H1 (cell line): ENCODE measurements at regions not wholly inside any gene's neighbourhood (a gene's known extent, or its start where the extent isn't known, plus 50 kb on each side); places are given as distances from the start of the nearest gene placed in this dataset.

Experiments
- CTCF ChIA-PET: fragments of 300-600 bp; sonication (Branson Sonifier 250); formaldehyde crosslinking; loops from one replicate; lab custom pipeline; 2021; ENCODE audit not compliant: partially characterized antibody; lab: Charles Lee
- POLR2A ChIA-PET: fragments of 300-600 bp; sonication (Branson Sonifier 250); formaldehyde crosslinking; loops from one replicate; lab custom pipeline; 2021; ENCODE audit warnings: inconsistent platforms; ENCODE audit not compliant: partially characterized antibody; lab: Charles Lee
- DNase-seq, 2 experiments: peaks; one replicate each; pipeline versions ENCODE4 v3.0.0 to v3.0.0-alpha.2; 2010 to 2022; ENCODE audit warnings: low spot score in 2 of 2, low read depth in 1 of 2, mixed read lengths in 1 of 2
- FAIRE-seq: peaks from 2 replicates; lab custom pipeline; 2011; peaks lifted over from hg19 to GRCh38; lab: Jason Lieb, UNC
- H2AFZ ChIP-seq: 2 replicates; pipeline ENCODE4 v1.8.1; 2012; ENCODE audit warnings: low read length, inconsistent platforms
- H2AK5ac ChIP-seq: 2 replicates; pipeline ENCODE4 v1.6.1; 2013; ENCODE audit warnings: low read depth, low read length
- H2BK120ac ChIP-seq: replicated peaks from 2 replicates; pipeline ENCODE3; 2013; ENCODE audit warnings: low read depth, low read length, inconsistent platforms
- H2BK12ac ChIP-seq: 2 replicates; pipeline ENCODE4 v1.6.1; 2013; ENCODE audit warnings: low read depth, low read length
- H2BK15ac ChIP-seq: 2 replicates; pipeline ENCODE4 v1.6.1; 2013; ENCODE audit warnings: low read length
- H2BK20ac ChIP-seq: 2 replicates; pipeline ENCODE4 v1.6.1; 2013; ENCODE audit warnings: low read length
- H2BK5ac ChIP-seq: 2 replicates; pipeline ENCODE4 v1.6.1; 2013; ENCODE audit warnings: low read depth, low read length
- H3K14ac ChIP-seq: 2 replicates; pipeline ENCODE4 v1.6.1; 2013; ENCODE audit warnings: inconsistent platforms; ENCODE audit not compliant: insufficient read length
- H3K18ac ChIP-seq: 2 replicates; pipeline ENCODE4 v1.6.1; 2013; ENCODE audit warnings: low read length; ENCODE audit errors: extremely low read depth
- H3K23ac ChIP-seq: 2 replicates; pipeline ENCODE4 v1.6.1; 2013; ENCODE audit warnings: inconsistent platforms; ENCODE audit not compliant: insufficient read length
- H3K23me2 ChIP-seq: 2 replicates; pipeline ENCODE4 v1.6.1; 2013; ENCODE audit warnings: low read depth, low read length
- H3K27ac ChIP-seq: 2 replicates; pipeline ENCODE4 v1.6.1; 2011; ENCODE audit warnings: low read depth, low read length, inconsistent platforms
- H3K27me3 ChIP-seq, 4 experiments: replicated peaks in 1 of 4; 1 replicate in 1 of 4; 2 replicates in 3 of 4; pipeline versions ENCODE4 v1.6.1 to v1.8.1; 2011 to 2013; ENCODE audit warnings: low read length in 3 of 4, mild to moderate bottlenecking in 3 of 4, inconsistent platforms in 2 of 4, mixed read lengths in 2 of 4, moderate library complexity in 1 of 4; ENCODE audit not compliant: control insufficient read depth in 3 of 4, insufficient read depth in 3 of 4; ENCODE audit errors: extremely low read depth in 1 of 4
- H3K36me3 ChIP-seq, 4 experiments: 2 replicates each; pipeline versions ENCODE4 v1.6.1 to v1.8.1; 2011 to 2013; ENCODE audit warnings: mild to moderate bottlenecking in 4 of 4, low read length in 3 of 4, moderate library complexity in 2 of 4, control low read depth in 1 of 4, inconsistent platforms in 1 of 4; ENCODE audit not compliant: insufficient read depth in 4 of 4, control insufficient read depth in 2 of 4
- H3K4ac ChIP-seq: replicated peaks from 2 replicates; pipeline ENCODE3; 2013; ENCODE audit warnings: low read length, low read depth, mixed read lengths, inconsistent platforms; ENCODE audit not compliant: insufficient read length
- H3K4me1 ChIP-seq, 4 experiments: replicated peaks in 1 of 4; 1 replicate in 1 of 4; 2 replicates in 3 of 4; pipeline versions ENCODE4 v1.6.1 to v1.8.1; 2011 to 2013; ENCODE audit warnings: low read length in 3 of 4, inconsistent platforms in 2 of 4, mixed read lengths in 1 of 4; ENCODE audit not compliant: insufficient read depth in 4 of 4, control insufficient read depth in 3 of 4
- H3K4me2 ChIP-seq, 2 experiments: 2 replicates each; pipeline versions ENCODE4 v1.6.1 to v1.8.1; 2011 to 2013; ENCODE audit warnings: low read depth in 2 of 2, low read length in 2 of 2, control low read depth in 1 of 2, inconsistent platforms in 1 of 2, mild to moderate bottlenecking in 1 of 2; ENCODE audit not compliant: insufficient read depth in 1 of 2
- H3K4me3 ChIP-seq, 4 experiments: fragments of 200-600, 300-600 bp in 1 of 4; sonication (generic), shearing (Covaris generic), sonication (Bioruptor Twin) in 1 of 4; 2 replicates each; pipeline versions ENCODE4 v1.5.1 to v1.8.1; 2011 to 2016; ENCODE audit warnings: low read length in 4 of 4, low read depth in 3 of 4, control low read depth in 2 of 4, inconsistent platforms in 2 of 4, mild to moderate bottlenecking in 2 of 4, mixed read lengths in 1 of 4, moderate library complexity in 1 of 4; ENCODE audit not compliant: insufficient read depth in 2 of 4; ENCODE audit errors: extremely low read depth in 1 of 4
- H3K56ac ChIP-seq: replicated peaks from 2 replicates; pipeline ENCODE3; 2013; ENCODE audit warnings: low read depth, mild to moderate bottlenecking, mixed read lengths, low read length, inconsistent platforms; ENCODE audit not compliant: insufficient read length
- H3K79me1 ChIP-seq: 2 replicates; pipeline ENCODE4 v1.6.1; 2013; ENCODE audit warnings: low read depth, low read length, control low read depth
- H3K79me2 ChIP-seq, 2 experiments: 2 replicates each; pipeline versions ENCODE4 v1.6.1 to v1.8.1; 2012 to 2013; ENCODE audit warnings: low read length in 2 of 2, mild to moderate bottlenecking in 2 of 2, inconsistent platforms in 1 of 2; ENCODE audit not compliant: insufficient read depth in 2 of 2, control insufficient read depth in 1 of 2
- H3K9ac ChIP-seq, 4 experiments: replicated peaks in 1 of 4; 1 replicate in 1 of 4; 2 replicates in 3 of 4; pipeline versions ENCODE4 v1.6.1 to v1.8.1; 2011 to 2013; ENCODE audit warnings: low read depth in 3 of 4, low read length in 3 of 4, control low read depth in 2 of 4, mild to moderate bottlenecking in 2 of 4, moderate library complexity in 2 of 4, inconsistent platforms in 1 of 4; ENCODE audit errors: extremely low read depth in 1 of 4
- H3K9me3 ChIP-seq, 2 experiments: 2 replicates each; pipeline versions ENCODE4 v1.6.1 to v1.8.1; 2012 to 2013; ENCODE audit warnings: mild to moderate bottlenecking in 2 of 2, moderate library complexity in 2 of 2, control low read depth in 1 of 2, inconsistent platforms in 1 of 2, low read depth in 1 of 2, low read length in 1 of 2, mixed read lengths in 1 of 2; ENCODE audit not compliant: insufficient read depth in 2 of 2
- H4K20me1 ChIP-seq, 2 experiments: replicated peaks in 1 of 2; 2 replicates each; pipeline versions ENCODE3 to v1.8.1; 2011 to 2013; ENCODE audit warnings: inconsistent platforms in 2 of 2, low read length in 2 of 2, mild to moderate bottlenecking in 1 of 2; ENCODE audit not compliant: insufficient read depth in 2 of 2, control insufficient read depth in 1 of 2
- H4K5ac ChIP-seq: 2 replicates; pipeline ENCODE4 v1.6.1; 2013; ENCODE audit warnings: low read length, low read depth, mixed read lengths, inconsistent platforms; ENCODE audit not compliant: insufficient read length
- H4K8ac ChIP-seq: 2 replicates; pipeline ENCODE4 v1.8.0; 2013; ENCODE audit warnings: mild to moderate bottlenecking, moderate library complexity, low read length, inconsistent platforms; ENCODE audit not compliant: insufficient read depth; ENCODE audit errors: extremely low read depth
- H4K91ac ChIP-seq: replicated peaks from 2 replicates; pipeline ENCODE3; 2013; ENCODE audit warnings: low read length, mixed read lengths, inconsistent platforms; ENCODE audit not compliant: insufficient read length
- ASH2L ChIP-seq: fragments of 200-600, 300-600 bp; sonication (generic); IDR thresholded peaks from one replicate; pipeline ENCODE4 v1.7.1; 2017; ENCODE audit warnings: low read length
- GABPA ChIP-seq: IDR thresholded peaks from 2 replicates; pipeline ENCODE4 v1.6.1; 2011; ENCODE audit warnings: mild to moderate bottlenecking, low read length, moderate library complexity, borderline replicate concordance; ENCODE audit not compliant: insufficient read depth
- KDM1A ChIP-seq: fragments of 200-600, 300-600 bp; sonication (generic); IDR thresholded peaks from 2 replicates; pipeline ENCODE4 v1.7.1; 2016; ENCODE audit warnings: mild to moderate bottlenecking, low read length, borderline replicate concordance
- MAX ChIP-seq: IDR thresholded peaks from 2 replicates; pipeline ENCODE4 v1.6.1; 2012; ENCODE audit warnings: inconsistent platforms
- POLR2AphosphoS5 ChIP-seq: IDR thresholded peaks from 2 replicates; pipeline ENCODE4 v1.6.1; 2011; ENCODE audit warnings: low read depth, low read length
- RAD21 ChIP-seq, 2 experiments: IDR thresholded peaks in 1 of 2; conservative IDR thresholded peaks in 1 of 2; 2 replicates each; pipeline ENCODE4 v1.6.1; 2011; ENCODE audit warnings: low read depth in 2 of 2, low read length in 2 of 2, improper control_type of control experiment in 1 of 2, inconsistent platforms in 1 of 2, mild to moderate bottlenecking in 1 of 2, moderate library complexity in 1 of 2
- SP1 ChIP-seq: IDR thresholded peaks from 2 replicates; pipeline ENCODE4 v1.6.1; 2011; ENCODE audit warnings: low read depth, low read length
- SRF ChIP-seq: IDR thresholded peaks from 2 replicates; pipeline ENCODE4 v1.6.1; 2011; ENCODE audit warnings: mild to moderate bottlenecking, low read depth, low read length, moderate library complexity
- SUZ12 ChIP-seq: fragments of 200-600 bp; sonication (generic); IDR thresholded peaks from 2 replicates; pipeline ENCODE4 v1.6.1; 2012; ENCODE audit warnings: mild to moderate bottlenecking, inconsistent platforms, low read length, moderate library complexity, mixed read lengths
- TCF12 ChIP-seq: IDR thresholded peaks from 2 replicates; pipeline ENCODE4 v1.6.1; 2011; ENCODE audit warnings: low read depth, mild to moderate bottlenecking, low read length
- YY1 ChIP-seq: IDR thresholded peaks from 2 replicates; pipeline ENCODE4 v1.6.1; 2011; ENCODE audit warnings: low read depth, mild to moderate bottlenecking, low read length
- WGBS, 2 experiments: shearing (Covaris generic) in 1 of 2; methylation state at CpG; one replicate each; pipeline versions ENCODE4 v1.1.6 to v1.1.7; 2013 to 2015; ENCODE audit warnings: low lambda C conversion rate in 2 of 2, mixed read lengths in 2 of 2, inconsistent platforms in 1 of 2, low coverage in 1 of 2, missing lambda C conversion rate in 1 of 2; ENCODE audit not compliant: insufficient replicate concordance in 2 of 2, insufficient coverage in 1 of 2, insufficient read length in 1 of 2; ENCODE audit errors: extremely low coverage in 1 of 2, missing lambda C conversion rate in 1 of 2; 5-methylcytosine and 5-hydroxymethylcytosine counted together

GRCh38 chr5:104890767-104891166 is 1328.2 kb upstream of the NUDT12 start:
- no peaks in the 10 kb centered on the region; the same call in 1 of the 2 replicates for H3K23me2 ChIP-seq
- no peak overlapping the region for H3K18ac ChIP-seq
- H3K56ac ChIP-seq, result no peak overlapping the region
- no peak overlapping the region for H2BK12ac ChIP-seq
- no peak overlapping the region for H3K4me3 ChIP-seq
- H3K14ac ChIP-seq, result no peak overlapping the region
- H4K5ac ChIP-seq, result no peak overlapping the region
- POLR2A ChIA-PET, result no interaction called here
- no peaks in the 10 kb centered on the region for H3K36me3 ChIP-seq
- H3K4ac ChIP-seq, result no peak overlapping the region
- WGBS, 2 experiments, result 84% methylated on average over 1 of the region's 1 CpG; no CpG with 5 or more reads in 1 of the 2 experiments
- no peak overlapping the region for H4K91ac ChIP-seq
- TF ChIP-seq SUZ12, result no peak
- TF ChIP-seq MAX, result no peak
- TF ChIP-seq SRF, result no peak
- no peak for TF ChIP-seq ASH2L
- TF ChIP-seq SP1, result no peak
- no peak for TF ChIP-seq POLR2AphosphoS5
- no peak for TF ChIP-seq KDM1A
- TF ChIP-seq RAD21 (IDR thresholded peaks at IDR 0.05 in 1 of 2, conservative IDR thresholded peaks at IDR 0.05 in 1 of 2; ENCODE audit: low read depth in 2 of 2, low read length in 2 of 2), result no peak
- TF ChIP-seq YY1, result no peak
- TF ChIP-seq TCF12, result no peak
- no peak for TF ChIP-seq GABPA
- CTCF ChIA-PET, result no interaction called here
- no peak overlapping the region for H3K4me2 ChIP-seq
- no peaks in the 10 kb centered on the region for H3K79me1 ChIP-seq
- H3K4me1 ChIP-seq, result no peaks in the 10 kb centered on the region
- no peak overlapping the region for H3K9ac ChIP-seq
- H3K23ac ChIP-seq, result no peak overlapping the region
- H3K79me2 ChIP-seq, result no peaks in the 10 kb centered on the region
- no peak overlapping the region for H2BK5ac ChIP-seq
- DNase-seq, result no peak
- no peak overlapping the region for H2AFZ ChIP-seq
- H2AK5ac ChIP-seq, result no peak overlapping the region
- H3K27ac ChIP-seq, result no peak overlapping the region
- H4K20me1 ChIP-seq, result no peaks in the 10 kb centered on the region
- no peaks in the 10 kb centered on the region for H3K27me3 ChIP-seq
- no peak overlapping the region for H4K8ac ChIP-seq
- H2BK15ac ChIP-seq, result no peak overlapping the region
- FAIRE-seq, result no peak
- no peaks in the 10 kb centered on the region for H3K9me3 ChIP-seq
- H2BK20ac ChIP-seq, result no peak overlapping the region
- no peak overlapping the region for H2BK120ac ChIP-seq
